ENCODE measurements at regions not wholly inside any gene's neighbourhood (a gene's known extent, or its start where the extent isn't known, plus 50 kb on each side); places are given as distances from the start of the nearest gene placed in this dataset.

DNA sequence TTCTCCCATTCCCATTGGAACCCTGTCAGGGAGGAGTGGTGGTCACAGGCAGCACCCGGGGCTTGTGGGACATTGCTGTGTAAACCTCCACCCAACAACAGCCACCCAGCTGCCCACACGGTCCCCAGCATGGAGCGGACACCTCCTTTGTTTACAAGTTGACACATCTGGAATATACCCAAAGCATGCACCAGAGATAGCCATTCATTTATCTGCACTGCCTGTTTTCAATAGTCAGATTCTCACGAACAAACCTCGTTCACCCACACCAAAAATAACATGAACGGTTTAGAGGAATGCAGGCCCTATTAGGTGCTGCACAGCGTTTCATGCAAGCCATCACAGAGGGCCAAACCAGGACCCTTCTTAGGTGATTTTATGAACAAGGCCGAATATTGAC is 244.8 kb downstream of the FOXL1 start:
- TF ChIP-seq, protein P1, sequence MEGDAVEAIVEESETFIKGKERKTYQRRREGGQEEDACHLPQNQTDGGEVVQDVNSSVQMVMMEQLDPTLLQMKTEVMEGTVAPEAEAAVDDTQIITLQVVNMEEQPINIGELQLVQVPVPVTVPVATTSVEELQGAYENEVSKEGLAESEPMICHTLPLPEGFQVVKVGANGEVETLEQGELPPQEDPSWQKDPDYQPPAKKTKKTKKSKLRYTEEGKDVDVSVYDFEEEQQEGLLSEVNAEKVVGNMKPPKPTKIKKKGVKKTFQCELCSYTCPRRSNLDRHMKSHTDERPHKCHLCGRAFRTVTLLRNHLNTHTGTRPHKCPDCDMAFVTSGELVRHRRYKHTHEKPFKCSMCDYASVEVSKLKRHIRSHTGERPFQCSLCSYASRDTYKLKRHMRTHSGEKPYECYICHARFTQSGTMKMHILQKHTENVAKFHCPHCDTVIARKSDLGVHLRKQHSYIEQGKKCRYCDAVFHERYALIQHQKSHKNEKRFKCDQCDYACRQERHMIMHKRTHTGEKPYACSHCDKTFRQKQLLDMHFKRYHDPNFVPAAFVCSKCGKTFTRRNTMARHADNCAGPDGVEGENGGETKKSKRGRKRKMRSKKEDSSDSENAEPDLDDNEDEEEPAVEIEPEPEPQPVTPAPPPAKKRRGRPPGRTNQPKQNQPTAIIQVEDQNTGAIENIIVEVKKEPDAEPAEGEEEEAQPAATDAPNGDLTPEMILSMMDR (conservative IDR thresholded peaks at IDR 0.05; ENCODE audit: low read length) = no peak
- TF ChIP-seq EZH2phosphoT487 (IDR thresholded peaks at IDR 0.05; ENCODE audit: borderline replicate concordance, low read depth, low read length) = no peak

Data from OCI-LY7 (cell line).